ENCODE measurements at regions not wholly inside any gene's neighbourhood (a gene's known extent, or its start where the extent isn't known, plus 50 kb on each side); places are given as distances from the start of the nearest gene placed in this dataset.
"Not testable (repeated sequence)": the region's sequence is repeated elsewhere in the genome, so short reads cannot be mapped to it uniquely, and the experiment has no call there.

GRCh38 chr4:165548702-165549101 lies 169.9 kb downstream of the CPE start:
- in situ Hi-C loops (cut with MboI; ENCODE audit: low sequenced_read_pairs): loop anchor here (25.0 kb wide), 1 partner anchor 539 kb away; no protein-coding TSS in a partner anchor

- in situ Hi-C loops (cut with MboI; ENCODE audit: low sequenced_read_pairs): no loop called here
Measured at GRCh38 chr4:165553221-165553810, 174.5 kb downstream of the CPE start.

- in situ Hi-C loops (cut with MboI; ENCODE audit: low sequenced_read_pairs): no loop called here
Measured at GRCh38 chr4:165555302-165555701, 176.5 kb downstream of the CPE start.

GRCh38 chr4:165556383-165556782 lies 177.6 kb downstream of the CPE start:
- in situ Hi-C loops (cut with MboI; ENCODE audit: low sequenced_read_pairs): no loop called here

- in situ Hi-C loops (cut with MboI; ENCODE audit: low sequenced_read_pairs): no loop called here
Measured at GRCh38 chr4:165560941-165561340, 182.1 kb downstream of the CPE start.

GRCh38 chr4:165563851-165564250 lies 185.0 kb downstream of the CPE start:
- in situ Hi-C loops (cut with MboI; ENCODE audit: low sequenced_read_pairs): no loop called here

- in situ Hi-C loops (cut with MboI; ENCODE audit: low sequenced_read_pairs): no loop called here
Measured at GRCh38 chr4:165569031-165569430, 190.2 kb downstream of the CPE start.

GRCh38 chr4:165571476-165571875 lies 192.7 kb downstream of the CPE start:
- in situ Hi-C loops (cut with MboI; ENCODE audit: low sequenced_read_pairs): not testable (repeated sequence)

- in situ Hi-C loops (cut with MboI; ENCODE audit: low sequenced_read_pairs): no loop called here
Measured at GRCh38 chr4:165580351-165580905, 201.6 kb downstream of the CPE start.

GRCh38 chr4:165583341-165583740 lies 204.5 kb downstream of the CPE start:
- in situ Hi-C loops (cut with MboI; ENCODE audit: low sequenced_read_pairs): no loop called here

GRCh38 chr4:165584916-165585315 lies 206.1 kb downstream of the CPE start:
- in situ Hi-C loops (cut with MboI; ENCODE audit: low sequenced_read_pairs): no loop called here

- in situ Hi-C loops (cut with MboI; ENCODE audit: low sequenced_read_pairs): no loop called here
Measured at GRCh38 chr4:165588534-165589315, 209.9 kb downstream of the CPE start.

- in situ Hi-C loops (cut with MboI; ENCODE audit: low sequenced_read_pairs): no loop called here
Measured at GRCh38 chr4:165592386-165592785, 213.6 kb downstream of the CPE start.

GRCh38 chr4:165597581-165598480 lies 219.0 kb downstream of the CPE start:
- in situ Hi-C loops (cut with MboI; ENCODE audit: low sequenced_read_pairs): no loop called here

GRCh38 chr4:165600959-165601683 lies 222.3 kb downstream of the CPE start:
- in situ Hi-C loops (cut with MboI; ENCODE audit: low sequenced_read_pairs): no loop called here

- in situ Hi-C loops (cut with MboI; ENCODE audit: low sequenced_read_pairs): no loop called here
Measured at GRCh38 chr4:165602621-165603020, 223.8 kb downstream of the CPE start.

- in situ Hi-C loops (cut with MboI; ENCODE audit: low sequenced_read_pairs): no loop called here
Measured at GRCh38 chr4:165604181-165604580, 225.4 kb downstream of the CPE start.

GRCh38 chr4:165605811-165606210 lies 227.0 kb downstream of the CPE start:
- in situ Hi-C loops (cut with MboI; ENCODE audit: low sequenced_read_pairs): no loop called here

GRCh38 chr4:165606465-165607205 lies 227.8 kb downstream of the CPE start:
- in situ Hi-C loops (cut with MboI; ENCODE audit: low sequenced_read_pairs): no loop called here

GRCh38 chr4:165609653-165610052 lies 230.8 kb downstream of the CPE start:
- in situ Hi-C loops (cut with MboI; ENCODE audit: low sequenced_read_pairs): no loop called here

Data from HL-60/S4 (cell line).